Trophoblast cell (in vitro differentiated cells and primary cell): ENCODE measurements at regions not wholly inside any gene's neighbourhood (a gene's known extent, or its start where the extent isn't known, plus 50 kb on each side); places are given as distances from the start of the nearest gene placed in this dataset.

Source experiments
- DNase-seq, 2 donors: peaks; one replicate each; pipeline ENCODE4 v3.0.0-alpha.2; 2016
- H2AFZ ChIP-seq: 2 replicates; pipeline ENCODE4 v1.6.1; 2013; ENCODE audit warnings: low read length, moderate library complexity, mild to moderate bottlenecking; ENCODE audit not compliant: insufficient read depth, poor library complexity
- H2AK5ac ChIP-seq: 2 replicates; pipeline ENCODE4 v1.6.1; 2013; ENCODE audit warnings: mild to moderate bottlenecking, low read length
- H2BK120ac ChIP-seq: 2 replicates; pipeline ENCODE4 v1.6.1; 2013; ENCODE audit warnings: low read length, mild to moderate bottlenecking, moderate library complexity; ENCODE audit not compliant: insufficient read depth, poor library complexity
- H2BK12ac ChIP-seq: 2 replicates; pipeline ENCODE4 v1.6.1; 2013; ENCODE audit warnings: mild to moderate bottlenecking, low read length, moderate library complexity
- H2BK5ac ChIP-seq: 2 replicates; pipeline ENCODE4 v1.6.1; 2013; ENCODE audit warnings: low read length, low read depth, moderate library complexity, mild to moderate bottlenecking; ENCODE audit not compliant: poor library complexity
- H3K14ac ChIP-seq: 2 replicates; pipeline ENCODE4 v1.6.1; 2013; ENCODE audit warnings: mild to moderate bottlenecking, low read length
- H3K18ac ChIP-seq: 2 replicates; pipeline ENCODE4 v1.6.1; 2013; ENCODE audit warnings: mild to moderate bottlenecking, low read length
- H3K23ac ChIP-seq: 2 replicates; pipeline ENCODE4 v1.6.1; 2013; ENCODE audit warnings: low read length
- H3K27ac ChIP-seq: 2 replicates; pipeline ENCODE4 v1.5.1; 2013; ENCODE audit warnings: low read depth, mild to moderate bottlenecking, inconsistent platforms, low read length, moderate library complexity
- H3K27me3 ChIP-seq: 2 replicates; pipeline ENCODE4 v1.6.1; 2013; ENCODE audit warnings: inconsistent platforms, mild to moderate bottlenecking, low read length, moderate library complexity; ENCODE audit not compliant: insufficient read depth
- H3K36me3 ChIP-seq, 2 experiments: 1 replicate in 1 of 2; 2 replicates in 1 of 2; pipeline ENCODE4 v1.6.1; 2013; ENCODE audit warnings: low read length in 2 of 2, mild to moderate bottlenecking in 2 of 2, moderate library complexity in 1 of 2; ENCODE audit not compliant: insufficient read depth in 2 of 2, control insufficient read depth in 1 of 2
- H3K4ac ChIP-seq: 2 replicates; pipeline ENCODE4 v1.6.1; 2013; ENCODE audit warnings: low read depth, mild to moderate bottlenecking, low read length, moderate library complexity
- H3K4me1 ChIP-seq, 2 experiments: 1 replicate in 1 of 2; 2 replicates in 1 of 2; pipeline ENCODE4 v1.6.1; 2013; ENCODE audit warnings: low read length in 2 of 2, mild to moderate bottlenecking in 2 of 2, moderate library complexity in 1 of 2; ENCODE audit not compliant: insufficient read depth in 2 of 2, control insufficient read depth in 1 of 2
- H3K4me2 ChIP-seq: 2 replicates; pipeline ENCODE4 v1.6.1; 2013; ENCODE audit warnings: inconsistent platforms, mild to moderate bottlenecking, low read length, moderate library complexity
- H3K4me3 ChIP-seq: 2 replicates; pipeline ENCODE4 v1.5.1; 2013; ENCODE audit warnings: mild to moderate bottlenecking, low read depth, low read length, inconsistent platforms
- H3K79me1 ChIP-seq: one replicate; pipeline ENCODE4 v1.6.1; 2013; ENCODE audit warnings: low read length
- H3K79me2 ChIP-seq: 2 replicates; pipeline ENCODE4 v1.6.1; 2013; ENCODE audit warnings: low read length, mild to moderate bottlenecking; ENCODE audit not compliant: control insufficient read depth, insufficient read depth, poor library complexity
- H3K9ac ChIP-seq: 2 replicates; pipeline ENCODE4 v1.6.1; 2013; ENCODE audit warnings: mild to moderate bottlenecking, low read length
- H3K9me3 ChIP-seq: 2 replicates; pipeline ENCODE4 v1.6.1; 2013; ENCODE audit warnings: low read depth, mild to moderate bottlenecking, control low read depth, inconsistent platforms, low read length; ENCODE audit not compliant: insufficient read depth
- H4K12ac ChIP-seq: 2 replicates; pipeline ENCODE4 v1.6.1; 2013; ENCODE audit warnings: low read depth, mild to moderate bottlenecking, low read length, moderate library complexity
- H4K8ac ChIP-seq: 2 replicates; pipeline ENCODE4 v1.6.1; 2013; ENCODE audit warnings: low read depth, mild to moderate bottlenecking, low read length, moderate library complexity
- H4K91ac ChIP-seq: one replicate; pipeline ENCODE4 v1.6.1; 2013; ENCODE audit warnings: low read depth, mild to moderate bottlenecking, low read length, moderate library complexity
- WGBS: extraction: QIAGEN DNeasy Blood & Tissue Kit; methylation state at CpG from one replicate; pipeline ENCODE4 v1.1.7; 2013; ENCODE audit warnings: missing lambda C conversion rate; ENCODE audit not compliant: insufficient read length, insufficient coverage; ENCODE audit errors: extremely low coverage; 5-methylcytosine and 5-hydroxymethylcytosine counted together

DNA sequence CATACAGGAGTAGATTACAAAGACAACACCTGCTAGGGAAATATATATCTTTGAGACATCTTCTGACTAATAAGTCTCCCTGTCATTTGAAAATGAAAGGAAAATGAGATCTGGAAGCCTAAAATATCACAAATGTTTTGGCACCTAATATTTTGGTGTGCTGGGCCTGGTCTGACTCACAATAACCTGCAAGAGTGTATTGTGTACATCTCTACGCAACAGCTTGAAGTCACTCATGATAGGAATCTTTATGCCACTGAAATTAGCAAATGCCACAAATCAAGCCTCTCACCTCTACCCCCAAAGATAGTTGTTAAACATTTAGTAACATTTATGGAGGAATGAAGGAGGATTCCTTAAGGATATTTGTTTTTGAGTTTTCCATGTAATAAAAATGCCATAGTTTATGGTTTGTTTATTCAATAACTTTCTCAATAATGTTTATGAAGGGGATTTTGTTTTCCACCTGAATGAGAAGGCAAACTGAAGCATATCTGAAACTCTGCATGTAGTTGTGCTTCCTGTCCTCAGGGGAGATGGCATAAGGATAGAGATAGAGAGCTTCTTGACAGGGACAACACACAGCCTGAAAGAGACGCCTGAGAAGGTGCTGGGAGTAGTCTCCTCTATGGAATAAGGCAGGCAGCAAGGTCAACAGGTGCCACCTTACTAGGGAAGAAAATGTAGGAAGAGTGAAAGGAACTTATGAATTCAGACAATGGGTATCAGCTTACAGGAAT, 197.4 kb downstream of the AHR start:
- H3K27ac ChIP-seq, result no peak overlapping the region
- no peak overlapping the region for H4K12ac ChIP-seq
- H4K91ac ChIP-seq, result no peak overlapping the region
- H3K9ac ChIP-seq, result no peak overlapping the region
- peak; percentile 77 to 93 for DNase-seq
- no peak overlapping the region for H3K14ac ChIP-seq
- H2BK120ac ChIP-seq, result no peak overlapping the region
- H3K18ac ChIP-seq, result no peak overlapping the region
- no peaks in the 10 kb centered on the region for H3K36me3 ChIP-seq
- H3K4me3 ChIP-seq, result no peak overlapping the region
- H3K23ac ChIP-seq, result no peak overlapping the region
- no peaks in the 10 kb centered on the region for H3K79me1 ChIP-seq
- H3K9me3 ChIP-seq, result peaks cover 2% of the 10 kb centered on the region
- no peak overlapping the region for H3K4ac ChIP-seq
- H3K4me2 ChIP-seq, result no peak overlapping the region
- H2AFZ ChIP-seq, result no peak overlapping the region
- H2BK5ac ChIP-seq, result no peak overlapping the region
- H3K4me1 ChIP-seq, result peaks cover 0 to 4% of the 10 kb centered on the region in 2 experiments
- no peak overlapping the region for H4K8ac ChIP-seq
- WGBS, result no CpG with 5 or more reads among the region's 2 CpGs
- H3K79me2 ChIP-seq, result no peaks in the 10 kb centered on the region
- H2BK12ac ChIP-seq, result no peak overlapping the region
- no peak overlapping the region for H2AK5ac ChIP-seq
- H3K27me3 ChIP-seq, result no peaks in the 10 kb centered on the region

GRCh38 chr7:17497136-17497535, 198.7 kb downstream of the AHR start:
- Histone ChIP-seq H2BK12ac (no peak overlapping the region), H3K79me1 (no peaks in the 10 kb centered on the region), H2AFZ (no peak overlapping the region), H2AK5ac (no peak overlapping the region), H3K27me3 (no peaks in the 10 kb centered on the region), H3K4me3 (no peak overlapping the region), H3K36me3 (no peaks in the 10 kb centered on the region), H3K14ac (no peak overlapping the region), H3K4me1 (peaks cover 0 to 4% of the 10 kb centered on the region in 2 experiments), H3K18ac (no peak overlapping the region), H2BK120ac (no peak overlapping the region), H4K8ac (no peak overlapping the region), H3K9ac (no peak overlapping the region), H3K27ac (no peak overlapping the region), H3K23ac (no peak overlapping the region), H3K9me3 (peaks cover 2% of the 10 kb centered on the region), H3K4me2 (no peak overlapping the region), H3K4ac (no peak overlapping the region), H4K12ac (no peak overlapping the region), H4K91ac (no peak overlapping the region), H3K79me2 (no peaks in the 10 kb centered on the region), H2BK5ac (no peak overlapping the region)
- WGBS, result no CpG with 5 or more reads among the region's 1 CpG
- no peak for DNase-seq

DNA sequence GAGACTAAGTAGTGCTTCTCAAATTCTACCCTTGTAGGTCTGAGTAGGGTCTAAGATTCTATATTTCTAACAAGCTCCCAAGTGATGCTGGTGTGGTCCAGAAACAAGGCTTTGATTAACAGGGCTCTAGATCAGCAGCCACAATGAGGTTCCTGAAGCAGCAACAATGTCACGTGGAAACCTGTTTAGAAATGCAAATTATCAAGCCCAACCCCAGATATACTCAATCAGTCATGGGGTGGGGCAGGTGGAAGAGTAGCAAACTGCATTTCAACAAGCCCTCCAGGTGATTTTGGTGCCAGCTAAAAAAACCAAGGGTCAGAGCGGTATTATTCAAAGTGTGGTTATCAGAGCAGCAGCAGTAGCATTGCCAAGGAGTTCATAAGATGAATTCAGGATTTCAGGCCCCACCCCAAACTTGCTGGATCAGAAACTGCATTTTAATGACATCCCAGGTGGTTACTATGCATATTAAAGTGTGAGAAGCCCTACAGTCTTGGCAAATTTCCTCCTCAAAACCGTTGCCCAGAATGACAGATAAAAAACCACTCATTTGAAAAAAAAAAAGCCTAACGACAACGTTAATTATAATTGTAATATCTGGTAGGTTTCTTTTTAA, 199.2 kb downstream of the AHR start:
- H4K12ac ChIP-seq, result no peak overlapping the region
- H4K91ac ChIP-seq, result no peak overlapping the region
- H3K79me1 ChIP-seq, result no peaks in the 10 kb centered on the region
- peaks cover 2% of the 10 kb centered on the region for H3K9me3 ChIP-seq
- no peaks in the 10 kb centered on the region for H3K36me3 ChIP-seq
- H3K79me2 ChIP-seq, result no peaks in the 10 kb centered on the region
- no peak overlapping the region for H3K18ac ChIP-seq
- H3K14ac ChIP-seq, result no peak overlapping the region
- H3K4me2 ChIP-seq, result no peak overlapping the region
- no peak for DNase-seq
- no peak overlapping the region for H3K4ac ChIP-seq
- no peak overlapping the region for H2BK120ac ChIP-seq
- H2AFZ ChIP-seq, result no peak overlapping the region
- no peak overlapping the region for H3K4me3 ChIP-seq
- no peak overlapping the region for H2AK5ac ChIP-seq
- H3K27me3 ChIP-seq, result no peaks in the 10 kb centered on the region
- no peak overlapping the region for H2BK12ac ChIP-seq
- WGBS, result no CpG with 5 or more reads among the region's 5 CpGs
- no peak overlapping the region for H2BK5ac ChIP-seq
- no peak overlapping the region for H3K27ac ChIP-seq
- no peak overlapping the region for H4K8ac ChIP-seq
- peaks cover 0 to 4% of the 10 kb centered on the region in 2 experiments for H3K4me1 ChIP-seq
- H3K9ac ChIP-seq, result no peak overlapping the region
- no peak overlapping the region for H3K23ac ChIP-seq

DNA sequence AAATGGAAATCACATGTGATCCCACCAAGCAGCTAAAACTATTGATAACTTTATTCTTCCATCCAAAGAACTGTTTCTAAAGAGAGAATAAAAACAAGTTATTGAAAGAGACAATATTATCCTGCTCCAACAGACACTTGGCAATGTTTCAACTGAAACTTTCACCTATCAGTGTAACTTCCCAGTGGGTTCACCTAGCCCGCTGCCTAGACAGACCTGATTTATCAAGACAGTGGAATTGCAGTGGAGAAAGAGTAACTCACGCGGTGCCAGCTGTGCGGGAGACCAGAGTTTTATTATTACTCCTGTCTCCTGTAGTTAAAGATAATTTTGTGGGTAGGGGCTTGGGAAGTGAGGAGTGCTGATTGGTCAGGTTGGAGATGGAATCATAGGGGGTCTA, 199.8 kb downstream of the AHR start:
- Histone ChIP-seq H3K23ac (no peak overlapping the region), H3K4me1 (peaks cover 0 to 4% of the 10 kb centered on the region in 2 experiments), H3K79me1 (no peaks in the 10 kb centered on the region), H3K4me2 (no peak overlapping the region), H3K27ac (no peak overlapping the region), H2BK120ac (no peak overlapping the region), H3K36me3 (no peaks in the 10 kb centered on the region), H3K4me3 (no peak overlapping the region), H3K14ac (no peak overlapping the region), H3K27me3 (no peaks in the 10 kb centered on the region), H2BK5ac (no peak overlapping the region), H4K91ac (no peak overlapping the region), H4K8ac (no peak overlapping the region), H3K4ac (no peak overlapping the region), H3K79me2 (no peaks in the 10 kb centered on the region), H2AFZ (no peak overlapping the region), H2AK5ac (no peak overlapping the region), H3K18ac (no peak overlapping the region), H3K9ac (no peak overlapping the region), H2BK12ac (no peak overlapping the region), H3K9me3 (peaks cover 2% of the 10 kb centered on the region), H4K12ac (no peak overlapping the region)
- no CpG with 5 or more reads among the region's 4 CpGs for WGBS
- DNase-seq, result no peak
